NCI-H2227 treated with DMSO at 0.1 percent for 48 hours (cell line): ENCODE measurements at regions not wholly inside any gene's neighbourhood (a gene's known extent, or its start where the extent isn't known, plus 50 kb on each side); places are given as distances from the start of the nearest gene placed in this dataset.

Experiments used
- DNase-seq: peaks from one replicate; lab custom pipeline; 2025; lab: John Stamatoyannopoulos, UW

DNA sequence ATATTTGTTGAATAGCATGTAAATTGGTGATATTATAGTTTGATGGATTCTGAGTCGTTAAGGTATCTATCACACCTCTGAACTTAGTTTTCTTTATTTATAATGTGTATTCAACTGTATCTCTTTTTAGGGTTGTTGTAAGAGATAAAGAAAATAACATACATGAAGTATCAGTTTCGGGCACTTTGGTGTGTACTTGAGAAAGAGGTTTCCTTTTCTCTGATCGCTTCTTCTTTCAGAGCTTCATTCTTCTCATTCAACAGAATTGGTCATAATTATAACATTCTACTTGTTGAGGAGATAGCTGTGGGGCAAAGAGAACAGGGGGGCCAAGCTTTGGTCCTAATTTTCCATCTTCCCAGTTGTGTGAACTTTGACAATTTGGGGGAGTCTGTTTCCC, 508.0 kb downstream of the PLPP3 start:
- no peak for DNase-seq

DNA sequence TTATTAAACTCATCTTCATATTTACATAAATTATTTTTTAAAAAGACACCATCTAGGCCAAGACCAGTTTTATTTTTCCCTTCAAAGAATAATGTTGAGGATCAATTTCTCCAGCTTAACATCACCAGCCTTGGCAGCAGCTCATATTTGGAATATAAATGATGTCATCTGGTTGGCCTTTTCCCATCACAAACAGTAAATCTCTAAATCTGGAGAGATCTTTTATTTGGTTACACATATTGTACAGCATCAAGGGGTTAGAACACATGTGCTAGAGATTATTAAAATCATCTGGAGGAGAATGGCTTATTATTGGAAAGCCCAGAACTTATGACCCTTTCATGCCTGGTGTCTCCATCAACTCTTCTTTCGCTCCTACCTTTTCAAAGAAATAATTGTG, 508.8 kb downstream of the PLPP3 start:
- DNase-seq, result no peak

- DNase-seq, result no peak
Observed at GRCh38 chr1:56069824-56070223, 509.5 kb downstream of the PLPP3 start.

DNA sequence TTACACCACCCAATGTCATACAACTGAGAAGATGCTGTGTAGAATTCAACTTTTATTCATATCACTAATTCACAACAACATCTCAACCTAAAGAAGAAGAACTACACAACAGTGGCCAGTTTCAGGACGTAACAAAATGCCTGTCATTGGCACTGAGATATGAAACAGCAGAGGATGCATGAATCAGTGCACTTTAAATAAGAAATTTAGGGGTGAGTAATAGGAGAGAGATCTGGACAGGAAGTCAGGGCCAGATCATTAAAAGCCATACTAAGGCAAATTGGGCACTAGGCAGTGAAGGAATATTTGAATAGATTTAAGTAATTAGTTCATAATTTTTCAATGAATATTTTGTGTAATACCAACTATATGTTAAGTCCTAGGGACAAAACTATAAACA, 510.5 kb downstream of the PLPP3 start:
- DNase-seq, result no peak

DNA sequence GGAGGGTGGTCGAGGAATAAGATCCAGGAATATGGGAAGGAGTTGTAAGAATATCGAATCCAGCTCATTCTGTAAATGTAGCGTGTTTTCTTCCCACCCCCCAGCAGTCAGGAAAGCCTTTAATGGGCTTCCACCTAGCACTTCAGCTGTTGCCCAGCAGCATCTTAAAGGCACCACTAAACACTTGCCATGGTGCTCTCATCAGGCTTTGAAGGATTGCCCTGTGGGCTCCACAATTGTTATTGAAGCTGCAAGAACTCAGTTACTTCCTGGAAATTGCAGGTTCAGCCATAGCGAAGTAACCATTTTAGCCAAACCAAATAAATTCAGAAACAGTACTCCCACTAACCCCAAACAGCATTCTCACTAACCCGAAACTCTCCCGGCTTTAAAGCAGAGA, 511.2 kb downstream of the PLPP3 start:
- DNase-seq, result no peak

DNA sequence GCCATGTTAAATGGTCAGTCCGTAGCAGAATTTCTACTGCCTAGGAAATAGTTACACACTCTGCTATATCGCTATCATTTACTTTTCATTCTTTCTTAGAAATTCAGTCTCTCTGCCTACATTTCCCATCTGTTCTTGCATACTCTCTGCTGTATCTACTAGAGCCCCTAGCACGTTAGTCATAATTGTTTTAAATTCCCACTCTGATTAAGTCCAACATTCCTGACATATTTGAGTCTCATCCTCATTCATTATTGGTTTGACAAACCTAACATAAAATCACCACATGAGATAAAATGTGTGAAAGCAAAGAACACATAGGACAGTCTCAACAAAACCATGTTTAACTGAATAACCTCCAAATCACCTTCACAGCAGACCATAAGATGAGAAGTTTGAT, 513.6 kb downstream of the PLPP3 start:
- DNase-seq, result no peak

DNA sequence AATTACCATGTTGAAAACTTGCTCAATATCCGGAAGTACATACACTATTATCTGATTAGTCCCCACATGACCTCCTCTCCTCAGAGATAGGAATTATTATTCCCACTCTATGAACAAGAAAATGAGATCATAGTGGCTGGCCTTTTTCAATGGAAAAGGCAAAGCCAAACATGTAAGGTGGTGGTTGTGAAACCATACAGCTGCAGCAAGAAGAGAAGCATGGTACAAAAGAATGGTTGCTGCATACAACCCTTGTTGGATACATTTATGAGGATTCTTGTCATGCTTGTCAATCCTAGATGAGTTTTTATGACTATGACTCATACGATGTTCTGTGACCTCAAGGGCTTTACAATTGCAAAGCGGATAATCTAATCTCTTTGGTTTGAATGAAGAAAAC, 514.7 kb downstream of the PLPP3 start:
- DNase-seq, result no peak

- DNase-seq, result no peak
Observed at GRCh38 chr1:56063461-56063860, 515.9 kb downstream of the PLPP3 start.

DNA sequence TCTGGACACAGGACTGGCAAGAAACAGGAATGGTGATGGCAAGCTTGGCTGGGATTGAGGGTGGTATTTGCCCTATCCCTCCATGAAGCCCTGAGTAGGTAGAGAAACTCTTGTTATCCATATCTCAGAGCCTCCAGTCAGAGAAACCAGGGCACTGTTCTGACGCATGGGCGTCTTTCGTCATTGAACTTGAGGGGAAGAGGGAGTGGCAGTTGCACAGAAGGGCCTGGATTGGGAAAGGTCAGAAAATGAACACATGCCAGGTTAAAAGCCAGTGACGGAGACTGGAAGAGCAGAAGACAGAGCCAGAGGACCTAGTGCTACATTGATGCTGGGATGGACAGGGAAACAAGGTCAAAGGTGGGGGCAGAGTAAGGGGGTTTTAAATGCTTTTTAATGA, 516.7 kb downstream of the PLPP3 start:
- DNase-seq, result no peak

DNA sequence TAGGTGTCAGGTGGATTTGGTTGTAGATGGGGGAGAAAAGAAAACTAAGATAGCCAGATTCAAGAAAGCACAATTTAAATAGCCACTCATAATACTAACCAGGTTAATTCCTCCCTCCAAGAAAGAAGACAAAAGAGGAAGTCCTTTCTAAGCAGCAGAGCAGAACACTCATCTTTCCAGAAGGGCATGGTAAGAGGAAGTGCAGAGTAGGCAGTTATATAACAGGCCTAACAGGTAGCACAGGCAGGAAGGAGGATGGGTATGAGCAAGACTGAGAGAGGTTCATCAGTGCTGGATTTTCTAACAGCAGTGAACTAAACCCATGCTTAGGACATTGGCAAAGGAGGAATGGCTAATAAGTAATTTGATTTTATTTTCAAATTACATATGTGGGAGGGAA, 517.5 kb downstream of the PLPP3 start:
- no peak for DNase-seq

DNA sequence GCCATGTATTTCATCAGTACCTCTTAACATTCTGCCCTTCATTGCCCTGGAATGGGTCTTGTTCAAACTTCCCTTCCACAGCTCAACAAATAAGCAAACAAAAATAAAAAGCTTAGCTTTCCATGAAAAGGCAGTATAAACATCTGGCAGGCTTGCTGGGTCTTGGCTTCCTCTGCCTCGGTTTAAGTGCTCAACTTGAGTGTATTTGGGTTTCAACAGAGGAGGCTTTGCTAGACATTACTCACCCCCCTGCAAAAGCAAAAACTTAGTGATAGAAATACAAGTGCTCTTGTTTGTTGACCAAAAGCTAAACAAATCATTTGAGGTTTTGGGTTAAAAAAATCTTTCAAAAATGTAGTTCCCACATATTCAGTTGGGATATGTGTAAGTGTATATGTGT, 518.5 kb downstream of the PLPP3 start:
- no peak for DNase-seq

DNA sequence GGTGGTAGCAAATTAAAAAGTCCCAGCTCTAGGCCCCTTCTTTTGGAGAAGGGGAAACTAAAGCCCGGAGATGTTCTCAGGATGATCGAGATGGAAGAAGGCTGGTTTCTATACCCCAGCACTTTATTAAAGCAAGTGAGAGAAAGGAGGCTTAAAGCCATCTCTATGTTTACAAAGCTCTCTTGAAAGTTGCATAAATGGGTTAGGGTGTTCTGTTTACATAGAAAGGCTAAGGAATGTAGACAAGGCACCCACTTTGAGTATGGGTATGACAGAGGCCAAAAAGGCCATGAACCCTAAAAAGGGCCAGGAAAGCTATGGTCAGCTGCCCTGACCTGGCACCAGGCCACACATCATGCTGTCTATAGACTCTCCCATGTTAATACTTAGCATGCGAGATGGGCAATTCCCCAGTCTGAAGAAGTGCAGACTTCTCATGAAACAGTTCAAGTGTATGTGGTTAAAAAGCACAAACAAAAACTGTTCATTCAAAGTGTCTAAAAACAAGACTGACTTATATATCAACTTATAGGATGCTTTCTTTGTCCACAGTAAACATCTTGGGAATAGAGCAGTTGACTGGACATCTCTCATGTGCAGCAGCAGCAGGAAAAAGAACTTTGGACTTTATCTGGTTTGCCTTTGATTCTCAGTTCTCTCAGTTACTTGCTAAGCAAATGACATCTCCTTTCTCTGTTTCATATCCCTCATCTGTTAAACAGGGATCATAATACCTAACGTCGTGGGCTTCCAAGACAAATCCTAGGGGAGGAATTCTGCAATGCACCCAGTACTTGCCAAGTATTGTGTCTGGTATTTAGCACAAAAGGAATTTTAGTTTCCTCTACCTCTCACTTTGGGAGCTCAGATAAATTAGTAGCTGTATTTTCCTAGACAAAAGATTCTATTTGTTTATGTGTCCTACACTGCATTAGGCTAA, 521.6 kb downstream of the PLPP3 start:
- DNase-seq, result no peak

GRCh38 chr1:56056438-56057287, 522.7 kb downstream of the PLPP3 start:
- DNase-seq, result no peak

GRCh38 chr1:56054959-56055358, 524.4 kb downstream of the PLPP3 start:
- no peak for DNase-seq

DNA sequence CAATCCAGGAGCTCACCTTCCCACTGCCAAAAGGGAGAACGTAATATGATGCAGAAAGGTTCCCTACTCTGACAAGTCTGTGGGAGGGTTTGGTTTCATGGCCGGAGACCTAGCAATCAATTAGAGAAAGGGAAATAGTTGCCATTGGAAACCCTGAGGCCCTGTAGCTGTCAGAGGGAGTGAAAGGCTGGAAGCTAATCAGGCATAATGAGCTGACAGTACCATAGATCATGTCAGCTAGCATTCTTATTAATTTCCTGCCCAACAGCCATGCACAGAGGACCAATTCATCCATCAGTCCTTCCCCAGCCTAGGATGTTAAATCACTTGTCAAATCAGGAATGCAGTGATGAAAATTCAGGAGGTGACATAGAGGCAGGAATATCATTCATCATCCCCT, 527.3 kb downstream of the PLPP3 start:
- DNase-seq, result no peak

DNA sequence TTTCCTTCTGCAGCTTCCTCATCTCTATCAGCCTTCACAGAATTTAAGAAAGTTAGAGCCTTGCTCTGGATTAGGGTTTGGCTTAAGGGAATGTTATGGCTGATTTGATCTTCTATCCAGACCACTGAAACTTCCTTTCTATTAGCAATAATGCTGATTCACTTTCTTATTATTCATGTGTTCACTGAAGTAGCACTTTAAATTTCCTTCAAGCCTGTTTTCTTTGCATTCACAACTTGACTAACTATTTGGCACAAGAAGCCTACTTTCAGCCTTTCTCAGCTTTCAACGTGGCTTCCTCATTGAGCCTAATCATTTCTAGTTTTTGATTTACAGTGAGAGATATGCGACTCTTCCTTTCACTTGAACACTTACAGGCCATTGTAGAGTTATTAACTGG, 528.5 kb downstream of the PLPP3 start:
- no peak for DNase-seq

- DNase-seq, result no peak
Observed at GRCh38 chr1:56045477-56045876, 533.9 kb downstream of the PLPP3 start.

- DNase-seq, result no peak
Observed at GRCh38 chr1:56045062-56045461, 534.3 kb downstream of the PLPP3 start.

DNA sequence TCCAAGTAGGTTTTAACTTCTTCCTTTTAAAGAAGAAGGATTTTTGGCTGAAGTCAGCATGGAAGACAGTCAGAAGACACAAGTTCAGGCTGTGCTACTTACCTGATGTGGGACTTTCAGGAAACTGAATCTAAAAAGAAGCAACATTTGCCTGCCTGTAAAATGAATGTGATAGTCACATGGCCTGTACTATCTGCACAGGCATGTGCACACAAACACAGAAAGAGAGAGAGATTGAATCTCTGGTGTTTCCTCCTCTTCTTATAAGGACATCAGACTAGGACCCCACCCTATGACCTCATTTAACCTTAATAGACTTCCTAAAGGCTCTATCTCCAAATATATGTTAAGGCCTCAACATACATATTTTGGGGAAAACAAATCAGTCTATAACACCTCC, 542.9 kb downstream of the PLPP3 start:
- no peak for DNase-seq

DNA sequence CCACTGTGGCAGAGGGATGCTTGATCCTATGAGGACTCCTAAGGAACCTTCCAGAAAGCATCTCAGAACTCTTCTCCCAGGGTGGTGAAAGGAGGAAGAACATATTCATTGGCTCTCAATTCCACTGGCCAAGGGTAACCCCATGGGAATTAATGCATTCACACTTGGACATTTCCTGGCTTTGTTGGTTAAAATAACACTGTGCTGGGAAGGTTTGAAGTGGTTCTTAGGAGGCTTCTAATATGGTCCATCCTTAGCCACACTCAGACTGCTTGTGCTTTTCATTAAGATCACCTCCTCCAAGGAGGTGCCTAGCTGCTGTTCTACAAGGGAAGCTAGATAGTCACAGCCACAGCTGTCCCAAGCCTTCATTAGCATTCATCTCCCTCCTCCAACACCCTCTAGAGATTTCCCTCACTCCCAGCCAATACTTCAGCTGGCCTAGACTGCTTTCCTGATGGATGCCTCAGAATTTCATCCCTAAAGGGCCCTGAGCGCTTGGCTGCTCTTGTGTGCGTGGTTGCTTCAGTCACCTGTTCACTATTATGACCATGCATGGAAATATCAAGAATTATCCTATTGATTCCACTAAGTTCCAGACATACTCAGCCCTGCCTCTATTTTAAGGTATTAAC, 544.4 kb downstream of the PLPP3 start:
- DNase-seq, result no peak

DNA sequence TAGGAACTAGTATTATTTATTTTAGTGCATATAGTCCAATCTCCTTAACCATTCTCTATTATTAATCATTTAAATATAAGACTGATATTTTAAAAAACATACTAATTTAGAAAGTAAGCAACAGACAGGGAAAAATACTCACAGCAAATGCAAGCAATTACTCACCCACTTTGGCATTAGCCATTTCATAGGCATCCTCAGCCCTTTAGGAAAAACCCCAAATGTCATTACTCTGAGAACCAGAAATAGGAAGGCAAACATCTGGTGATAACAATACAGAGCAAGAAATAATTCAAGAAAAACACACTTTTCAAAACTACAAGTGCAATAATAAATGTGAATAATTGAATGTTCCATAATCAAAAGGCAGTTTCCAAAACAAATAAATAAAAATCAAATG, 545.1 kb downstream of the PLPP3 start:
- no peak for DNase-seq

GRCh38 chr1:56033321-56034037, 545.9 kb downstream of the PLPP3 start:
- no peak for DNase-seq
